CD14-positive monocyte (primary cell): ENCODE measurements at regions not wholly inside any gene's neighbourhood (a gene's known extent, or its start where the extent isn't known, plus 50 kb on each side); places are given as distances from the start of the nearest gene placed in this dataset.

ENCODE experiments used
- DNase-seq, 3 donors: peaks; one replicate each; pipeline ENCODE4 v3.0.0-alpha.2; 2011 to 2022
- H2AFZ ChIP-seq: 2 replicates; pipeline ENCODE4 v1.6.0; 2012; ENCODE audit warnings: mild to moderate bottlenecking, low read depth, low read length, inconsistent platforms; ENCODE audit not compliant: insufficient read depth, poor library complexity, severe bottlenecking
- H3K27ac ChIP-seq, 2 donors: 1 replicate in 1 of 2; 2 replicates in 1 of 2; pipeline ENCODE4 v1.5.1; 2012 to 2013; ENCODE audit warnings: low read length in 2 of 2, control low read depth in 1 of 2, inconsistent platforms in 1 of 2, low read depth in 1 of 2, mild to moderate bottlenecking in 1 of 2
- H3K27me3 ChIP-seq, 2 donors: one replicate each; pipeline versions ENCODE4 v1.6.0 to v1.6.1; 2011 to 2013; ENCODE audit warnings: low read length in 2 of 2; ENCODE audit not compliant: control insufficient read depth in 2 of 2, insufficient read depth in 2 of 2
- H3K36me3 ChIP-seq, 2 donors: replicated peaks in 1 of 2; 1 replicate in 1 of 2; 2 replicates in 1 of 2; pipeline versions ENCODE4 v1.5.1 to v1.6.1; 2012 to 2013; ENCODE audit warnings: low read length in 2 of 2, control low read depth in 1 of 2, inconsistent platforms in 1 of 2, mild to moderate bottlenecking in 1 of 2; ENCODE audit not compliant: insufficient read depth in 2 of 2, control insufficient read depth in 1 of 2
- H3K4me1 ChIP-seq, 2 donors: 1 replicate in 1 of 2; 2 replicates in 1 of 2; pipeline versions ENCODE4 v1.5.1 to v1.6.1; 2012 to 2013; ENCODE audit warnings: low read length in 2 of 2, control low read depth in 1 of 2, inconsistent platforms in 1 of 2, mild to moderate bottlenecking in 1 of 2, moderate library complexity in 1 of 2; ENCODE audit not compliant: insufficient read depth in 2 of 2, control insufficient read depth in 1 of 2
- H3K4me2 ChIP-seq: replicated peaks from 2 replicates; pipeline ENCODE3; 2012; ENCODE audit warnings: low read length, moderate library complexity, mild to moderate bottlenecking; ENCODE audit not compliant: poor library complexity, severe bottlenecking; ENCODE audit errors: extremely low read depth
- H3K4me3 ChIP-seq, 3 experiments: fragments of 200-600 bp in 1 of 3; sonication (generic) in 1 of 3; replicated peaks in 1 of 3; 1 replicate in 2 of 3; 2 replicates in 1 of 3; pipeline ENCODE4 v1.5.1; 2011 to 2013; ENCODE audit warnings: low read length in 3 of 3, mild to moderate bottlenecking in 3 of 3, control low read depth in 2 of 3, low read depth in 2 of 3, inconsistent platforms in 1 of 3, moderate library complexity in 1 of 3
- H3K79me2 ChIP-seq: 2 replicates; pipeline ENCODE4 v1.6.0; 2012; ENCODE audit warnings: mild to moderate bottlenecking, control low read depth, inconsistent platforms, low read length, moderate library complexity; ENCODE audit not compliant: insufficient read depth
- H3K9ac ChIP-seq: 2 replicates; pipeline ENCODE4 v1.6.0; 2017; ENCODE audit warnings: low read length, mild to moderate bottlenecking; ENCODE audit not compliant: insufficient read depth, poor library complexity, severe bottlenecking
- H3K9me3 ChIP-seq, 2 donors: replicated peaks in 1 of 2; 1 replicate in 1 of 2; 2 replicates in 1 of 2; pipeline versions ENCODE4 v1.5.1 to v1.6.1; 2012 to 2013; ENCODE audit warnings: low read length in 2 of 2, control low read depth in 1 of 2; ENCODE audit not compliant: control insufficient read depth in 1 of 2, insufficient read depth in 1 of 2
- H4K20me1 ChIP-seq: 2 replicates; pipeline ENCODE4 v1.6.0; 2012; ENCODE audit warnings: mild to moderate bottlenecking, low read length, control low read depth, moderate library complexity; ENCODE audit not compliant: insufficient read depth
- H3K27ac Mint-ChIP-seq, 7 donors: one replicate each; pipeline ENCODE4 v1.8.0; 2020; ENCODE audit warnings: mild to moderate bottlenecking in 7 of 7, mixed read lengths in 7 of 7, moderate library complexity in 6 of 7, inconsistent platforms in 2 of 7
- H3K27me3 Mint-ChIP-seq, 3 donors: one replicate each; pipeline ENCODE4 v1.8.0; 2021 to 2022; ENCODE audit warnings: low read depth in 3 of 3, mild to moderate bottlenecking in 3 of 3, mixed read lengths in 3 of 3, moderate library complexity in 3 of 3, inconsistent platforms in 1 of 3
- H3K36me3 Mint-ChIP-seq, 2 donors: one replicate each; pipeline ENCODE4 v1.8.0; 2020; ENCODE audit warnings: mixed read lengths in 2 of 2, inconsistent platforms in 1 of 2, mild to moderate bottlenecking in 1 of 2
- H3K4me1 Mint-ChIP-seq: one replicate; pipeline ENCODE4 v1.8.0; 2020; ENCODE audit warnings: mild to moderate bottlenecking, mixed read lengths
- H3K4me3 Mint-ChIP-seq, 2 donors: one replicate each; pipeline ENCODE4 v1.8.0; 2020; ENCODE audit warnings: mild to moderate bottlenecking in 2 of 2, mixed read lengths in 2 of 2, moderate library complexity in 1 of 2
- H3K9me3 Mint-ChIP-seq, 7 donors: one replicate each; pipeline ENCODE4 v1.8.0; 2020 to 2022; ENCODE audit warnings: mixed read lengths in 7 of 7, mild to moderate bottlenecking in 6 of 7, moderate library complexity in 6 of 7, inconsistent platforms in 2 of 7
- WGBS: methylation state at CpG from one replicate; pipeline ENCODE4 v1.1.5; 2013; ENCODE audit warnings: missing lambda C conversion rate; ENCODE audit not compliant: insufficient coverage; 5-methylcytosine and 5-hydroxymethylcytosine counted together
- intact Hi-C, 2 donors: fragments of 100-400 bp; cut with micrococcal nuclease; formaldehyde crosslinking; loops; one replicate each; pipeline versions ENCODE4 v1.15.0 to v1.15.1; 2023
- TF ChIP-seq, protein P1 (sequence below): fragments of 200-600 bp; IDR thresholded peaks from one replicate; pipeline ENCODE4 v1.8.0; 2022; ENCODE audit warnings: antibody characterized with exemption, mild to moderate bottlenecking

DNA sequence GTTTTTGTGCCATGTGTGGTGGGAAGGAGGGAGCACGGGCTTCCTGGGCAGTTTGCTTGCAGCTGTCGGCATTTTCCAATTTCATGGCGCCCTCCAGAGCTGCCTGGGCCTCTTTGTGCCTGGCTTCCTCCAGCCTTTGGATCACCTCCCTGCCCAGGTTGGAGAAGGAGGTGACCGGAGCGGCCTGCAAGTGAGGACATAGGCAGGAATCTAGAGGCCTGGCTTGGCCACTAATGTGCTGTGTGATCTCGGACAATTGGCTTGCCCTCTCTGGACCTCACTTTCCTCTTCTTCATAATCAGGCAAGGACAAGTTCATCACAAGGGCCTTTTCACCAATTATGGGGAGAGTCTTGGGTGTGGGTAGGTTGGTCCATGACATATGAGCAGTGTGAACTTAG lies 245.1 kb downstream of the MATN1 start:
- Histone ChIP-seq H3K4me2 (no peak overlapping the region), H3K79me2 (no peaks in the 10 kb centered on the region), H3K4me1 (no peaks in the 10 kb centered on the region), H3K4me3 (no peak overlapping the region), H3K27ac (no peak overlapping the region), H3K27me3 (no peaks in the 10 kb centered on the region), H3K9me3 (peaks cover 33 to 38% of the 10 kb centered on the region in 2 donors), H4K20me1 (no peaks in the 10 kb centered on the region), H3K36me3 (no peaks in the 10 kb centered on the region), H2AFZ (no peak overlapping the region), H3K9ac (no peak overlapping the region)
- WGBS, result 97% methylated on average over 5 of the region's 6 CpGs
- no peaks in the 10 kb centered on the region for H3K4me1 Mint-ChIP-seq
- no peak for DNase-seq
- no peak overlapping the region for H3K4me3 Mint-ChIP-seq
- H3K27ac Mint-ChIP-seq, result no peak overlapping the region
- no peaks in the 10 kb centered on the region for H3K36me3 Mint-ChIP-seq
- peaks cover 18 to 37% (median 31%) of the 10 kb centered on the region in 7 donors for H3K9me3 Mint-ChIP-seq
- intact Hi-C loops, result no loop called here
- peaks cover 0 to 14% (median 1%) of the 10 kb centered on the region in 3 donors for H3K27me3 Mint-ChIP-seq
- TF ChIP-seq, protein P1, sequence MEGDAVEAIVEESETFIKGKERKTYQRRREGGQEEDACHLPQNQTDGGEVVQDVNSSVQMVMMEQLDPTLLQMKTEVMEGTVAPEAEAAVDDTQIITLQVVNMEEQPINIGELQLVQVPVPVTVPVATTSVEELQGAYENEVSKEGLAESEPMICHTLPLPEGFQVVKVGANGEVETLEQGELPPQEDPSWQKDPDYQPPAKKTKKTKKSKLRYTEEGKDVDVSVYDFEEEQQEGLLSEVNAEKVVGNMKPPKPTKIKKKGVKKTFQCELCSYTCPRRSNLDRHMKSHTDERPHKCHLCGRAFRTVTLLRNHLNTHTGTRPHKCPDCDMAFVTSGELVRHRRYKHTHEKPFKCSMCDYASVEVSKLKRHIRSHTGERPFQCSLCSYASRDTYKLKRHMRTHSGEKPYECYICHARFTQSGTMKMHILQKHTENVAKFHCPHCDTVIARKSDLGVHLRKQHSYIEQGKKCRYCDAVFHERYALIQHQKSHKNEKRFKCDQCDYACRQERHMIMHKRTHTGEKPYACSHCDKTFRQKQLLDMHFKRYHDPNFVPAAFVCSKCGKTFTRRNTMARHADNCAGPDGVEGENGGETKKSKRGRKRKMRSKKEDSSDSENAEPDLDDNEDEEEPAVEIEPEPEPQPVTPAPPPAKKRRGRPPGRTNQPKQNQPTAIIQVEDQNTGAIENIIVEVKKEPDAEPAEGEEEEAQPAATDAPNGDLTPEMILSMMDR, result no peak

DNA sequence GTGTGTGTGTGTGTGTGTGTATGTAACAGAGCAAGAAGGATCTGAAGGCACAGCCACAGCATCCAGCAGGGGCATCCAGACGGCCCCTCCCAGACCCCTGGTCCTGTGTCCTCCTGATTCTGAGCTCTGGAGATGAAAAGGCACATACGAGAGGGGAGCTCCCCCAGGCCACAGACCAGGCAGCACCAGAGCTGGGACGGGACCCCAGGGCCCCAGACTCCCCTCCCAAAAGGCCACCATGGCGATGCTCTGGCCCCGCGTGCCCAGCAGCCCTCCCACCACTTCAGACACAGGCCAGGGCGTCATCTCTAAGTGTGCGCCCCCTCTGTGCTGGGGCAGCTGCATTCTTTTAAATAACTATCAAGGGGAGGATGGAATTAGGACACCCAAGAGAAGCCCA lies 245.8 kb downstream of the MATN1 start:
- Histone ChIP-seq H2AFZ (no peak overlapping the region), H3K27ac (no peak overlapping the region), H3K4me3 (no peak overlapping the region), H3K79me2 (no peaks in the 10 kb centered on the region), H4K20me1 (no peaks in the 10 kb centered on the region), H3K27me3 (no peaks in the 10 kb centered on the region), H3K4me2 (no peak overlapping the region), H3K9me3 (peaks cover 26 to 31% of the 10 kb centered on the region in 2 donors), H3K36me3 (no peaks in the 10 kb centered on the region), H3K9ac (no peak overlapping the region), H3K4me1 (no peaks in the 10 kb centered on the region)
- TF ChIP-seq, protein P1, result no peak
- Mint-ChIP-seq H3K36me3 (no peaks in the 10 kb centered on the region), H3K4me3 (no peak overlapping the region), H3K9me3 (peaks cover 16 to 30% (median 24%) of the 10 kb centered on the region in 7 donors), H3K27me3 (peaks cover 0 to 14% (median 2%) of the 10 kb centered on the region in 3 donors), H3K27ac (no peak overlapping the region), H3K4me1 (no peaks in the 10 kb centered on the region)
- DNase-seq, result no peak
- intact Hi-C loops, result no loop called here
- WGBS, result 90% methylated on average over 2 of the region's 8 CpGs
